B cell (primary cell): ENCODE measurements at regions not wholly inside any gene's neighbourhood (a gene's known extent, or its start where the extent isn't known, plus 50 kb on each side); places are given as distances from the start of the nearest gene placed in this dataset.

Experiments
- ATAC-seq: fragments of 200-7000 bp; cut with Tn5 transposase; one replicate; pipeline ENCODE4 v1.10.0; 2021; ENCODE audit warnings: low read depth, mild to moderate bottlenecking, moderate number of reproducible peaks, moderate library complexity
- CTCF ChIA-PET: fragments of 350-600 bp; sonication (Branson Sonifier 250); formaldehyde crosslinking; loops from one replicate; lab custom pipeline; 2021; ENCODE audit warnings: antibody characterized with exemption, inconsistent platforms; lab: Charles Lee
- POLR2A ChIA-PET: fragments of 350-600 bp; sonication (Branson Sonifier 250); formaldehyde crosslinking; loops from one replicate; lab custom pipeline; 2021; ENCODE audit warnings: antibody characterized with exemption; lab: Charles Lee
- DNase-seq: peaks from one replicate; pipeline ENCODE4 v3.0.0; 2013
- H2AFZ ChIP-seq: 2 replicates; pipeline ENCODE4 v1.6.1; 2012; ENCODE audit warnings: mild to moderate bottlenecking, low read depth, low read length; ENCODE audit not compliant: insufficient read depth, poor library complexity, severe bottlenecking
- H3K27ac ChIP-seq, 2 donors: 1 replicate in 1 of 2; 2 replicates in 1 of 2; pipeline ENCODE4 v1.5.1; 2012 to 2013; ENCODE audit warnings: low read length in 2 of 2, mild to moderate bottlenecking in 2 of 2, moderate library complexity in 1 of 2
- H3K27me3 ChIP-seq, 4 experiments: fragments of 200-600 bp in 1 of 4; sonication (generic) in 1 of 4; replicated peaks in 1 of 4; 1 replicate in 2 of 4; 2 replicates in 2 of 4; pipeline versions ENCODE4 v1.6.1 to v1.7.0; 2013 to 2016; ENCODE audit warnings: low read length in 3 of 4, mild to moderate bottlenecking in 2 of 4, mixed read lengths in 1 of 4, moderate library complexity in 1 of 4; ENCODE audit not compliant: insufficient read depth in 4 of 4, control insufficient read depth in 3 of 4; ENCODE audit errors: control extremely low read depth in 1 of 4
- H3K36me3 ChIP-seq, 2 experiments: replicated peaks in 1 of 2; 1 replicate in 1 of 2; 2 replicates in 1 of 2; pipeline versions ENCODE4 v1.6.1 to v1.7.1; 2013; ENCODE audit warnings: low read length in 1 of 2; ENCODE audit not compliant: insufficient read depth in 2 of 2, control insufficient read depth in 1 of 2; ENCODE audit errors: control extremely low read depth in 1 of 2, extremely low read depth in 1 of 2
- H3K4me1 ChIP-seq, 2 donors: fragments of 200-600 bp in 1 of 2; sonication (generic) in 1 of 2; 1 replicate in 1 of 2; 2 replicates in 1 of 2; pipeline versions ENCODE4 v1.5.1 to v1.6.1; 2013 to 2017; ENCODE audit warnings: low read length in 2 of 2; ENCODE audit not compliant: control insufficient read depth in 2 of 2, insufficient read depth in 2 of 2
- H3K4me2 ChIP-seq: replicated peaks from 2 replicates; pipeline ENCODE3; 2012; ENCODE audit warnings: mild to moderate bottlenecking, low read depth, low read length; ENCODE audit not compliant: poor library complexity, severe bottlenecking
- H3K4me3 ChIP-seq, 5 experiments: fragments of 200-600 bp in 1 of 5; sonication (generic) in 1 of 5; 1 replicate in 3 of 5; 2 replicates in 2 of 5; pipeline versions ENCODE4 v1.5.1 to v1.7.0; 2011 to 2016; ENCODE audit warnings: low read length in 4 of 5, mild to moderate bottlenecking in 4 of 5, low read depth in 2 of 5, control low read depth in 1 of 5, moderate library complexity in 1 of 5; ENCODE audit not compliant: insufficient read depth in 1 of 5; ENCODE audit errors: control extremely low read depth in 1 of 5, extremely low read depth in 1 of 5
- H3K79me2 ChIP-seq: fragments of 200-600 bp; sonication (generic); one replicate; pipeline ENCODE4 v1.6.0; 2016; ENCODE audit warnings: low read length; ENCODE audit not compliant: control insufficient read depth, insufficient read depth
- H3K9ac ChIP-seq: fragments of 200-600 bp; sonication (generic); 2 replicates; pipeline ENCODE4 v1.6.1; 2017; ENCODE audit warnings: mild to moderate bottlenecking, low read length, moderate library complexity
- H3K9me3 ChIP-seq, 3 donors: one replicate each; pipeline versions ENCODE4 v1.6.1 to v1.7.1; 2013; ENCODE audit warnings: low read length in 2 of 3; ENCODE audit not compliant: control insufficient read depth in 2 of 3, insufficient read depth in 1 of 3; ENCODE audit errors: control extremely low read depth in 1 of 3
- H4K20me1 ChIP-seq: 2 replicates; pipeline ENCODE4 v1.6.0; 2012; ENCODE audit warnings: mild to moderate bottlenecking, low read length; ENCODE audit not compliant: insufficient read depth, control insufficient read depth, poor library complexity, severe bottlenecking
- H3K27ac Mint-ChIP-seq: one replicate; pipeline ENCODE4 v1.8.0; 2021; ENCODE audit warnings: mixed read lengths
- H3K27me3 Mint-ChIP-seq: one replicate; pipeline ENCODE4 v1.8.0; 2021; ENCODE audit warnings: mixed read lengths
- H3K4me1 Mint-ChIP-seq: one replicate; pipeline ENCODE4 v1.8.0; 2021; ENCODE audit warnings: mixed read lengths
- H3K4me3 Mint-ChIP-seq: one replicate; pipeline ENCODE4 v1.8.0; 2021; ENCODE audit warnings: mixed read lengths
- H3K9me3 Mint-ChIP-seq: one replicate; pipeline ENCODE4 v1.8.0; 2022; ENCODE audit warnings: mixed read lengths; ENCODE audit not compliant: insufficient read depth
- CTCF ChIP-seq: fragments of 200-600 bp; IDR thresholded peaks from one replicate; pipeline ENCODE4 v1.8.0; 2022; ENCODE audit warnings: antibody characterized with exemption, mild to moderate bottlenecking
- EZH2 ChIP-seq: IDR thresholded peaks from 2 replicates; pipeline ENCODE4 v1.6.1; 2012; ENCODE audit warnings: borderline replicate concordance, low read depth, mild to moderate bottlenecking, moderate library complexity, low read length; ENCODE audit not compliant: insufficient read depth, poor library complexity, severe bottlenecking
- WGBS: methylation state at CpG from one replicate; pipeline ENCODE4 v1.1.5; 2013; ENCODE audit warnings: missing lambda C conversion rate; ENCODE audit not compliant: insufficient coverage; 5-methylcytosine and 5-hydroxymethylcytosine counted together
- intact Hi-C: fragments of 100-400 bp; cut with micrococcal nuclease; formaldehyde crosslinking; loops from one replicate; pipeline ENCODE4 v1.10.0; 2022

GRCh38 chr1:93771843-93772242, 90.2 kb upstream of the BCAR3 start:
- no peak overlapping the region for H3K9ac ChIP-seq
- no peaks in the 10 kb centered on the region for H3K27me3 ChIP-seq
- H3K79me2 ChIP-seq = no peaks in the 10 kb centered on the region
- Mint-ChIP-seq H3K27me3 (no peaks in the 10 kb centered on the region), H3K4me3 (no peak overlapping the region), H3K4me1 (peaks cover 4% of the 10 kb centered on the region), H3K9me3 (no peaks in the 10 kb centered on the region), H3K27ac (no peak overlapping the region)
- no peaks in the 10 kb centered on the region for H3K36me3 ChIP-seq
- intact Hi-C loops = no loop called here
- H3K4me3 ChIP-seq = no peak overlapping the region
- ChIA-PET POLR2A (no interaction called here), CTCF (no interaction called here)
- no peaks in the 10 kb centered on the region for H3K9me3 ChIP-seq
- no peak overlapping the region for H3K27ac ChIP-seq
- H3K4me2 ChIP-seq = no peak overlapping the region
- WGBS = 85% methylated on average over 2 of the region's 2 CpGs
- no peaks in the 10 kb centered on the region for H4K20me1 ChIP-seq
- ATAC-seq (no peak), DNase-seq (no peak)
- no peak for TF ChIP-seq CTCF
- no peak for TF ChIP-seq EZH2
- H2AFZ ChIP-seq = no peak overlapping the region
- H3K4me1 ChIP-seq = no peaks in the 10 kb centered on the region

GRCh38 chr1:93770640-93771039, 89.0 kb upstream of the BCAR3 start:
- H3K4me1 ChIP-seq = no peaks in the 10 kb centered on the region
- TF ChIP-seq CTCF (no peak), EZH2 (no peak)
- intact Hi-C loops = no loop called here
- no peak overlapping the region for H3K4me2 ChIP-seq
- DNase-seq = no peak
- Mint-ChIP-seq H3K4me3 (no peak overlapping the region), H3K27me3 (no peaks in the 10 kb centered on the region), H3K4me1 (peaks cover 4% of the 10 kb centered on the region), H3K9me3 (no peaks in the 10 kb centered on the region), H3K27ac (no peak overlapping the region)
- no peaks in the 10 kb centered on the region for H4K20me1 ChIP-seq
- ATAC-seq = no peak
- H3K4me3 ChIP-seq = no peak overlapping the region
- H3K9ac ChIP-seq = no peak overlapping the region
- H3K27ac ChIP-seq = no peak overlapping the region
- H3K9me3 ChIP-seq = no peaks in the 10 kb centered on the region
- H3K36me3 ChIP-seq = no peaks in the 10 kb centered on the region
- ChIA-PET CTCF (interaction anchor here (1.5 kb wide), 1 partner anchor 141 kb away, joined by 4 read pairs; no protein-coding TSS in a partner anchor), POLR2A (no interaction called here)
- no peaks in the 10 kb centered on the region for H3K27me3 ChIP-seq
- H3K79me2 ChIP-seq = no peaks in the 10 kb centered on the region
- H2AFZ ChIP-seq = no peak overlapping the region
- 89% methylated on average over 1 of the region's 2 CpGs for WGBS
